Endothelial cell of umbilical vein (primary cell): ENCODE measurements at regions not wholly inside any gene's neighbourhood (a gene's known extent, or its start where the extent isn't known, plus 50 kb on each side); places are given as distances from the start of the nearest gene placed in this dataset.

Source experiments
- BruUV-seq: library from RNA; stranded (reverse); fragments of 400-500 nt; replicated peaks from 2 replicates; lab custom pipeline; 2021; lab: Mats Ljungman, UMichigan
- CTCF ChIA-PET: fragments of 300-600, 350-600 bp; sonication (Branson Sonifier 250); formaldehyde crosslinking; loops from one replicate; lab custom pipeline; 2021; ENCODE audit warnings: antibody characterized with exemption, inconsistent platforms; lab: Charles Lee
- POLR2A ChIA-PET: fragments of 300-600, 350-600 bp; sonication (Branson Sonifier 250); formaldehyde crosslinking; loops from one replicate; lab custom pipeline; 2021; ENCODE audit warnings: antibody characterized with exemption, inconsistent platforms; lab: Charles Lee
- DNase-seq: peaks from one replicate; pipeline ENCODE4 v3.0.0-alpha.2; 2011; ENCODE audit warnings: low read depth, low spot score
- FAIRE-seq: peaks from 2 replicates; lab custom pipeline; 2011; peaks lifted over from hg19 to GRCh38; lab: Jason Lieb, UNC
- H2AFZ ChIP-seq: 2 replicates; pipeline ENCODE4 v1.6.0; 2012; ENCODE audit warnings: low read depth, low read length, control low read depth, inconsistent platforms
- H3K27ac ChIP-seq: 2 replicates; pipeline ENCODE4 v1.5.1; 2011; ENCODE audit warnings: low read depth, mild to moderate bottlenecking, control low read depth, low read length, moderate library complexity; ENCODE audit not compliant: insufficient read depth
- H3K27me3 ChIP-seq, 2 experiments: 2 replicates each; pipeline versions ENCODE4 v1.6.0 to v1.6.1; 2011; ENCODE audit warnings: low read length in 2 of 2, mixed read lengths in 1 of 2; ENCODE audit not compliant: control insufficient read depth in 2 of 2, insufficient read depth in 2 of 2
- H3K36me3 ChIP-seq, 2 experiments: 2 replicates in 1 of 2; 3 replicates in 1 of 2; pipeline ENCODE4 v1.5.1; 2011; ENCODE audit warnings: low read length in 2 of 2, mild to moderate bottlenecking in 1 of 2, moderate library complexity in 1 of 2; ENCODE audit not compliant: control insufficient read depth in 2 of 2, insufficient read depth in 2 of 2; ENCODE audit errors: extremely low read depth in 1 of 2
- H3K4me1 ChIP-seq: 3 replicates; pipeline ENCODE4 v1.5.1; 2011; ENCODE audit warnings: mild to moderate bottlenecking, low read length; ENCODE audit not compliant: control insufficient read depth, insufficient read depth; ENCODE audit errors: extremely low read depth
- H3K4me2 ChIP-seq: 2 replicates; pipeline ENCODE4 v1.6.1; 2011; ENCODE audit warnings: low read length, control low read depth, mixed read lengths; ENCODE audit not compliant: insufficient read depth
- H3K4me3 ChIP-seq, 3 experiments: fragments of 200-600 bp in 1 of 3; sonication (generic), shearing (Covaris generic) in 1 of 3; replicated peaks in 1 of 3; 2 replicates each; pipeline ENCODE4 v1.5.1; 2011 to 2016; ENCODE audit warnings: control low read depth in 3 of 3, low read length in 3 of 3, mild to moderate bottlenecking in 2 of 3, inconsistent platforms in 1 of 3, low read depth in 1 of 3, moderate library complexity in 1 of 3; ENCODE audit not compliant: insufficient read depth in 1 of 3
- H3K79me2 ChIP-seq: 2 replicates; pipeline ENCODE4 v1.6.0; 2012; ENCODE audit warnings: low read length, inconsistent platforms; ENCODE audit not compliant: control insufficient read depth, insufficient read depth
- H3K9ac ChIP-seq: replicated peaks from 2 replicates; pipeline ENCODE3; 2011; ENCODE audit warnings: low read length, control low read depth; ENCODE audit not compliant: insufficient read depth; ENCODE audit errors: extremely low read depth
- H3K9me1 ChIP-seq: replicated peaks from 3 replicates; pipeline ENCODE4 v1.6.0; 2011; ENCODE audit warnings: mild to moderate bottlenecking, low read length; ENCODE audit not compliant: control insufficient read depth, insufficient read depth; ENCODE audit errors: extremely low read depth
- H3K9me3 ChIP-seq: replicated peaks from 2 replicates; pipeline ENCODE4 v1.5.1; 2012; ENCODE audit warnings: low read length, inconsistent platforms; ENCODE audit not compliant: control insufficient read depth, insufficient read depth
- H4K20me1 ChIP-seq: replicated peaks from 2 replicates; pipeline ENCODE3; 2011; ENCODE audit warnings: mild to moderate bottlenecking, low read length; ENCODE audit not compliant: control insufficient read depth, insufficient read depth; ENCODE audit errors: extremely low read depth
- CTCF ChIP-seq, 2 donors: IDR thresholded peaks; 1 replicate in 1 of 2; 2 replicates in 1 of 2; pipeline ENCODE4 v1.5.1; 2011; ENCODE audit warnings: low read length in 2 of 2, mild to moderate bottlenecking in 2 of 2, moderate library complexity in 2 of 2, control low read depth in 1 of 2, inconsistent platforms in 1 of 2, low read depth in 1 of 2; ENCODE audit not compliant: insufficient read depth in 1 of 2; ENCODE audit errors: extremely low read depth in 1 of 2
- EZH2 ChIP-seq: IDR thresholded peaks from 2 replicates; pipeline ENCODE4 v1.6.1; 2012; ENCODE audit warnings: borderline replicate concordance, low read depth, mild to moderate bottlenecking, moderate library complexity, low read length, inconsistent platforms; ENCODE audit not compliant: severe bottlenecking
- FOS ChIP-seq: IDR thresholded peaks from 2 replicates; pipeline ENCODE4 v1.6.1; 2011; ENCODE audit warnings: mild to moderate bottlenecking, low read length, moderate library complexity, borderline replicate concordance; ENCODE audit not compliant: insufficient read depth
- GATA2 ChIP-seq: IDR thresholded peaks from 2 replicates; pipeline ENCODE4 v1.7.0; 2011; ENCODE audit warnings: low read depth, mild to moderate bottlenecking, moderate library complexity, mixed read lengths, low read length; ENCODE audit not compliant: insufficient read length, insufficient read depth
- JUN ChIP-seq: IDR thresholded peaks from 2 replicates; pipeline ENCODE4 v1.6.1; 2011; ENCODE audit warnings: borderline replicate concordance, low read depth; ENCODE audit not compliant: insufficient read length, insufficient read depth
- MYC ChIP-seq: IDR thresholded peaks from one replicate; pipeline ENCODE4 v1.6.1; 2011; ENCODE audit warnings: mild to moderate bottlenecking, low read depth, low read length
- POLR2A ChIP-seq: IDR thresholded peaks from 2 replicates; pipeline ENCODE4 v1.6.1; 2012; ENCODE audit warnings: low read depth, mild to moderate bottlenecking, control low read depth, low read length
- POLR2AphosphoS5 ChIP-seq: IDR thresholded peaks from 2 replicates; pipeline ENCODE4 v1.6.1; 2012; ENCODE audit warnings: low read depth, mild to moderate bottlenecking, control low read depth, low read length, moderate library complexity; ENCODE audit not compliant: insufficient read depth
- dilution Hi-C: fragments of 300-500 bp; cut with MboI; formaldehyde crosslinking; loops from one replicate; pipeline ENCODE4 v1.15.0; 2019; ENCODE audit warnings: low sequenced_read_pairs; ENCODE audit not compliant: extremely low pct_ligation_motif_present
- intact Hi-C: fragments of 100-400 bp; cut with micrococcal nuclease; formaldehyde crosslinking; loops from one replicate; pipeline ENCODE4 v1.10.0; 2022
- TF ChIP-seq, protein P1 (sequence below): IDR thresholded peaks from 2 replicates; pipeline ENCODE4 v1.6.1; 2011; ENCODE audit not compliant: insufficient read depth, insufficient read length

GRCh38 chrX:88438209-88438608 is 308.8 kb upstream of the CPXCR1 start:
- intact Hi-C loops = no loop called here
- BruUV-seq = no TSS peak
- no peak overlapping the region for H3K4me3 ChIP-seq
- H3K79me2 ChIP-seq = no peaks in the 10 kb centered on the region
- CTCF ChIA-PET = no interaction called here
- H3K27me3 ChIP-seq = no peaks in the 10 kb centered on the region
- no peak for TF ChIP-seq GATA2
- TF ChIP-seq EZH2 = no peak
- no peak for TF ChIP-seq JUN
- TF ChIP-seq, protein P1, sequence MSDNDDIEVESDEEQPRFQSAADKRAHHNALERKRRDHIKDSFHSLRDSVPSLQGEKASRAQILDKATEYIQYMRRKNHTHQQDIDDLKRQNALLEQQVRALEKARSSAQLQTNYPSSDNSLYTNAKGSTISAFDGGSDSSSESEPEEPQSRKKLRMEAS = no peak
- no peak for TF ChIP-seq POLR2AphosphoS5
- TF ChIP-seq CTCF (IDR thresholded peaks at IDR 0.05; ENCODE audit: extremely low read depth in 1 of 2, insufficient read depth in 1 of 2, low read depth in 1 of 2, low read length in 2 of 2) = no peak
- POLR2A ChIA-PET = no interaction called here
- H3K36me3 ChIP-seq = no peaks in the 10 kb centered on the region
- FAIRE-seq (no peak), DNase-seq (no peak)
- no peaks in the 10 kb centered on the region for H4K20me1 ChIP-seq
- dilution Hi-C loops = no loop called here
- H3K4me2 ChIP-seq = no peak overlapping the region
- H3K9me3 ChIP-seq = no peaks in the 10 kb centered on the region
- no peaks in the 10 kb centered on the region for H3K4me1 ChIP-seq
- H3K9ac ChIP-seq = no peak overlapping the region
- no peak overlapping the region for H2AFZ ChIP-seq
- H3K27ac ChIP-seq = no peak overlapping the region
- H3K9me1 ChIP-seq = no peaks in the 10 kb centered on the region

DNA sequence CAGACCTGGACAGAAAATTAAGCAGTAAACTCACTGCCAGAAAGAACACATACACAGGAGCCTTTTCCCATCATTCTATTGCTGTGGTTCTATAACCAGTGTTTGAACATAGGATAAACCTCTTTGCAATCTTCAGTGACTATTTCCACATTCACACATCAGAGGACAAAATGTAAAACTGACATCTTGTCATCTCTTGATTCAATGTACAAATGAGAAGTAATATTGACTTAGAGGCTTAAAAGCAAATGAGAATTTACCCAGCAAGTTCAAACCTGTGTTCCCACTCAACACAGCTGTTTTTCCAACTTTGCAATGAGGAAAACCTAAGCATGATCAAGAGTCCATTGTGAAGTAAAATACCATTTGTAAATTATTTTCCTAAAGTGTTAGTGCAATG is 307.1 kb upstream of the CPXCR1 start:
- H3K79me2 ChIP-seq = no peaks in the 10 kb centered on the region
- no peak for FAIRE-seq
- dilution Hi-C loops = no loop called here
- TF ChIP-seq FOS (no peak), POLR2A (no peak), CTCF (IDR thresholded peaks at IDR 0.05; ENCODE audit: extremely low read depth in 1 of 2, insufficient read depth in 1 of 2, low read depth in 1 of 2, low read length in 2 of 2) (no peak), MYC (no peak), JUN (no peak), GATA2 (no peak), EZH2 (no peak), POLR2AphosphoS5 (no peak)
- TF ChIP-seq, protein P1 = no peak
- H3K9ac ChIP-seq = no peak overlapping the region
- no peaks in the 10 kb centered on the region for H4K20me1 ChIP-seq
- BruUV-seq = no TSS peak
- no peak overlapping the region for H3K27ac ChIP-seq
- ChIA-PET CTCF (no interaction called here), POLR2A (no interaction called here)
- H2AFZ ChIP-seq = no peak overlapping the region
- H3K4me1 ChIP-seq = no peaks in the 10 kb centered on the region
- H3K36me3 ChIP-seq = no peaks in the 10 kb centered on the region
- no peak overlapping the region for H3K4me2 ChIP-seq
- no peaks in the 10 kb centered on the region for H3K9me1 ChIP-seq
- H3K9me3 ChIP-seq = no peaks in the 10 kb centered on the region
- no peaks in the 10 kb centered on the region for H3K27me3 ChIP-seq
- no peak for DNase-seq
- intact Hi-C loops = no loop called here
- H3K4me3 ChIP-seq = no peak overlapping the region
